Muscle of leg (tissue), 3 donors: ENCODE measurements at regions not wholly inside any gene's neighbourhood (a gene's known extent, or its start where the extent isn't known, plus 50 kb on each side); places are given as distances from the start of the nearest gene placed in this dataset.
"Not testable (repeated sequence)": the region's sequence is repeated elsewhere in the genome, so short reads cannot be mapped to it uniquely, and the experiment has no call there.

Experiments used
- DNase-seq: peaks from one replicate; pipeline ENCODE4 v3.0.0; 2013
- H3K27ac ChIP-seq: one replicate; pipeline ENCODE4 v1.5.1; 2013; ENCODE audit warnings: mild to moderate bottlenecking, low read length, control low read depth
- H3K27me3 ChIP-seq: one replicate; pipeline ENCODE4 v1.6.1; 2013; ENCODE audit warnings: low read length; ENCODE audit not compliant: control insufficient read depth, insufficient read depth
- H3K36me3 ChIP-seq: one replicate; pipeline ENCODE4 v1.6.1; 2013; ENCODE audit warnings: low read length; ENCODE audit not compliant: control insufficient read depth, insufficient read depth
- H3K4me1 ChIP-seq: one replicate; pipeline ENCODE4 v1.6.1; 2013; ENCODE audit warnings: low read length; ENCODE audit not compliant: control insufficient read depth, insufficient read depth
- H3K4me3 ChIP-seq: one replicate; pipeline ENCODE4 v1.5.1; 2013; ENCODE audit warnings: low read length, control low read depth
- H3K9me3 ChIP-seq: replicated peaks from 2 replicates; pipeline ENCODE4 v1.6.1; 2013; ENCODE audit warnings: low read depth, low read length; ENCODE audit not compliant: control insufficient read depth
- WGBS: methylation state at CpG from one replicate; pipeline ENCODE4 v1.1.5; 2013; ENCODE audit warnings: missing lambda C conversion rate; ENCODE audit not compliant: insufficient coverage; 5-methylcytosine and 5-hydroxymethylcytosine counted together

GRCh38 chr22:35178446-35178845 lies 78.8 kb upstream of the HMGXB4 start:
- DNase-seq, result no peak
- 100% methylated on average over 2 of the region's 10 CpGs for WGBS
- no peak overlapping the region for H3K4me3 ChIP-seq

GRCh38 chr22:35183917-35184316 lies 73.4 kb upstream of the HMGXB4 start:
- WGBS, result no CpG with 5 or more reads among the region's 2 CpGs
- Histone ChIP-seq H3K4me1 (no peaks in the 10 kb centered on the region), H3K9me3 (no peaks in the 10 kb centered on the region), H3K36me3 (no peaks in the 10 kb centered on the region), H3K4me3 (no peak overlapping the region), H3K27me3 (no peaks in the 10 kb centered on the region), H3K27ac (no peak overlapping the region)
- DNase-seq, result no peak

More at GRCh38 chr22:35178446-35178845, 78.8 kb upstream of the HMGXB4 start:
- H3K4me1 ChIP-seq, result no peaks in the 10 kb centered on the region
- H3K9me3 ChIP-seq, result no peaks in the 10 kb centered on the region
- H3K36me3 ChIP-seq, result no peaks in the 10 kb centered on the region
- H3K27ac ChIP-seq, result no peak overlapping the region
- peaks cover 2% of the 10 kb centered on the region for H3K27me3 ChIP-seq

GRCh38 chr22:35186492-35186891 lies 70.8 kb upstream of the HMGXB4 start:
- H3K4me1 ChIP-seq, result no peaks in the 10 kb centered on the region
- H3K27me3 ChIP-seq, result no peaks in the 10 kb centered on the region
- H3K4me3 ChIP-seq, result no peak overlapping the region
- DNase-seq, result no peak
- H3K9me3 ChIP-seq, result peaks cover 4% of the 10 kb centered on the region
- H3K27ac ChIP-seq, result no peak overlapping the region
- WGBS, result no CpG with 5 or more reads among the region's 1 CpG
- no peaks in the 10 kb centered on the region for H3K36me3 ChIP-seq

GRCh38 chr22:35188930-35189329 lies 68.4 kb upstream of the HMGXB4 start:
- WGBS, result no CpG with 5 or more reads among the region's 1 CpG
- not testable (repeated sequence) for H3K4me1 ChIP-seq

GRCh38 chr22:35189559-35189958 lies 67.7 kb upstream of the HMGXB4 start:
- Histone ChIP-seq H3K9me3 (peaks cover 4% of the 10 kb centered on the region), H3K27ac (no peak overlapping the region), H3K4me3 (no peak overlapping the region), H3K27me3 (no peaks in the 10 kb centered on the region), H3K4me1 (no peaks in the 10 kb centered on the region), H3K36me3 (no peaks in the 10 kb centered on the region)
- DNase-seq, result no peak

More at GRCh38 chr22:35188930-35189329, 68.4 kb upstream of the HMGXB4 start:
- H3K4me3 ChIP-seq, DNase-seq, H3K36me3 ChIP-seq, H3K9me3 ChIP-seq, H3K27me3 ChIP-seq, H3K27ac ChIP-seq: not testable (repeated sequence)

GRCh38 chr22:35191412-35191811 lies 65.9 kb upstream of the HMGXB4 start:
- H3K4me1 ChIP-seq, result no peaks in the 10 kb centered on the region
- H3K9me3 ChIP-seq, result peaks cover 4% of the 10 kb centered on the region
- H3K27ac ChIP-seq, result no peak overlapping the region
- DNase-seq, result no peak
- no peaks in the 10 kb centered on the region for H3K36me3 ChIP-seq
- WGBS, result 52% methylated on average over 2 of the region's 2 CpGs
- no peak overlapping the region for H3K4me3 ChIP-seq
- no peaks in the 10 kb centered on the region for H3K27me3 ChIP-seq

GRCh38 chr22:35192129-35192918 lies 65.0 kb upstream of the HMGXB4 start:
- Histone ChIP-seq H3K4me1 (no peaks in the 10 kb centered on the region), H3K9me3 (peaks cover 4% of the 10 kb centered on the region), H3K4me3 (no peak overlapping the region), H3K27ac (no peak overlapping the region), H3K27me3 (no peaks in the 10 kb centered on the region), H3K36me3 (no peaks in the 10 kb centered on the region)
- no peak for DNase-seq
- WGBS, result 72% methylated on average over 6 of the region's 8 CpGs

GRCh38 chr22:35195226-35195625 lies 62.1 kb upstream of the HMGXB4 start:
- H3K36me3 ChIP-seq, result no peaks in the 10 kb centered on the region
- no peak for DNase-seq
- H3K4me3 ChIP-seq, result no peak overlapping the region
- no peaks in the 10 kb centered on the region for H3K4me1 ChIP-seq
- no peaks in the 10 kb centered on the region for H3K9me3 ChIP-seq
- H3K27ac ChIP-seq, result no peak overlapping the region
- WGBS, result no CpG with 5 or more reads among the region's 15 CpGs
- peaks cover 2% of the 10 kb centered on the region for H3K27me3 ChIP-seq

GRCh38 chr22:35195821-35196220 lies 61.5 kb upstream of the HMGXB4 start:
- Histone ChIP-seq H3K36me3 (no peaks in the 10 kb centered on the region), H3K27ac (no peak overlapping the region), H3K9me3 (no peaks in the 10 kb centered on the region), H3K27me3 (peaks cover 2% of the 10 kb centered on the region), H3K4me1 (no peaks in the 10 kb centered on the region), H3K4me3 (no peak overlapping the region)
- WGBS, result no CpG with 5 or more reads among the region's 4 CpGs
- no peak for DNase-seq

GRCh38 chr22:35197071-35197470 lies 60.2 kb upstream of the HMGXB4 start:
- Histone ChIP-seq H3K27me3 (peaks cover 2% of the 10 kb centered on the region), H3K36me3 (no peaks in the 10 kb centered on the region), H3K9me3 (no peaks in the 10 kb centered on the region), H3K4me1 (no peaks in the 10 kb centered on the region), H3K27ac (no peak overlapping the region), H3K4me3 (no peak overlapping the region)
- 70% methylated on average over 4 of the region's 4 CpGs for WGBS
- DNase-seq, result no peak

- H3K4me3 ChIP-seq, result no peak overlapping the region
- peaks cover 2% of the 10 kb centered on the region for H3K27me3 ChIP-seq
- no peaks in the 10 kb centered on the region for H3K4me1 ChIP-seq
- H3K9me3 ChIP-seq, result no peaks in the 10 kb centered on the region
- no peaks in the 10 kb centered on the region for H3K36me3 ChIP-seq
- WGBS, result 50% methylated on average over 1 of the region's 3 CpGs
- no peak overlapping the region for H3K27ac ChIP-seq
- DNase-seq, result no peak
These were observed 59.4 kb upstream of the HMGXB4 start for GRCh38 chr22:35197886-35198285.
